Mesodermal cell (in vitro differentiated cells): ENCODE measurements at regions not wholly inside any gene's neighbourhood (a gene's known extent, or its start where the extent isn't known, plus 50 kb on each side); places are given as distances from the start of the nearest gene placed in this dataset.

Source experiments
- H3K27ac ChIP-seq: 2 replicates; pipeline ENCODE4 v1.7.0; 2013; ENCODE audit warnings: mild to moderate bottlenecking, low read depth, low read length, moderate library complexity; ENCODE audit not compliant: severe bottlenecking
- H3K36me3 ChIP-seq: 2 replicates; pipeline ENCODE4 v1.7.1; 2013; ENCODE audit warnings: mild to moderate bottlenecking, low read length, moderate library complexity; ENCODE audit not compliant: control insufficient read depth, insufficient read depth
- H3K4me1 ChIP-seq: one replicate; pipeline ENCODE4 v1.7.1; 2013; ENCODE audit warnings: mild to moderate bottlenecking, low read length; ENCODE audit not compliant: insufficient read depth, control insufficient read depth, poor library complexity, severe bottlenecking
- H3K4me3 ChIP-seq: 2 replicates; pipeline ENCODE4 v1.7.0; 2013; ENCODE audit warnings: low read length, control low read depth, mild to moderate bottlenecking; ENCODE audit not compliant: insufficient read depth, poor library complexity, severe bottlenecking; ENCODE audit errors: extremely low read depth
- H3K9me3 ChIP-seq: 2 replicates; pipeline ENCODE4 v1.7.1; 2013; ENCODE audit warnings: mild to moderate bottlenecking, low read length, moderate library complexity; ENCODE audit not compliant: control insufficient read depth
- whole genome bisulfite sequencing, 2 experiments: methylation state at CpG; one replicate each; pipeline ENCODE4 v1.1.5; 2013; ENCODE audit warnings: missing lambda C conversion rate in 2 of 2; ENCODE audit not compliant: insufficient coverage in 2 of 2; 5-methylcytosine and 5-hydroxymethylcytosine counted together

- H3K4me1 ChIP-seq: peaks cover 18% of the 10 kb centered on the region
- no peaks in the 10 kb centered on the region for H3K36me3 ChIP-seq
- no peak overlapping the region for H3K27ac ChIP-seq
- H3K9me3 ChIP-seq: no peaks in the 10 kb centered on the region
- 90 to 93% methylated on average over 8 of the region's 8 CpGs for WGBS, 2 experiments
- H3K4me3 ChIP-seq: no peak overlapping the region
Observed at GRCh38 chr6:18586133-18586532, 199.0 kb downstream of the RNF144B start.

GRCh38 chr6:18595774-18596530 lies 208.8 kb downstream of the RNF144B start:
- 31 to 78% methylated on average over 3 to 4 of the region's 11 CpGs for WGBS, 2 experiments
- no peak overlapping the region for H3K4me3 ChIP-seq
- H3K9me3 ChIP-seq: no peaks in the 10 kb centered on the region
- no peaks in the 10 kb centered on the region for H3K36me3 ChIP-seq
- no peaks in the 10 kb centered on the region for H3K4me1 ChIP-seq
- no peak overlapping the region for H3K27ac ChIP-seq

GRCh38 chr6:18596531-18596835 lies 209.3 kb downstream of the RNF144B start:
- H3K4me3 ChIP-seq: no peak overlapping the region
- H3K36me3 ChIP-seq: no peaks in the 10 kb centered on the region
- H3K27ac ChIP-seq: no peak overlapping the region
- H3K9me3 ChIP-seq: no peaks in the 10 kb centered on the region
- no peaks in the 10 kb centered on the region for H3K4me1 ChIP-seq

- no peaks in the 10 kb centered on the region for H3K4me1 ChIP-seq
- no peaks in the 10 kb centered on the region for H3K36me3 ChIP-seq
- no peak overlapping the region for H3K4me3 ChIP-seq
- no peaks in the 10 kb centered on the region for H3K9me3 ChIP-seq
- 83 to 90% methylated on average over 2 of the region's 4 CpGs for WGBS, 2 experiments
- H3K27ac ChIP-seq: no peak overlapping the region
Observed at GRCh38 chr6:18598551-18599264, 211.6 kb downstream of the RNF144B start.

GRCh38 chr6:18600255-18600654 lies 213.1 kb downstream of the RNF144B start:
- WGBS, 2 experiments: 57% methylated on average over 1 of the region's 2 CpGs; no CpG with 5 or more reads in 1 of the 2 experiments

GRCh38 chr6:18601516-18602020 lies 214.4 kb downstream of the RNF144B start:
- Histone ChIP-seq H3K4me1 (no peaks in the 10 kb centered on the region), H3K9me3 (no peaks in the 10 kb centered on the region), H3K36me3 (no peaks in the 10 kb centered on the region), H3K4me3 (no peak overlapping the region), H3K27ac (no peak overlapping the region)
- WGBS, 2 experiments: 93 to 96% methylated on average over 3 of the region's 5 CpGs

More at GRCh38 chr6:18600255-18600654, 213.1 kb downstream of the RNF144B start:
- H3K4me1 ChIP-seq: no peaks in the 10 kb centered on the region
- H3K9me3 ChIP-seq: no peaks in the 10 kb centered on the region
- peak overlapping the region; percentile 46 for H3K27ac ChIP-seq
- no peak overlapping the region for H3K4me3 ChIP-seq
- H3K36me3 ChIP-seq: no peaks in the 10 kb centered on the region

- Histone ChIP-seq H3K36me3 (no peaks in the 10 kb centered on the region), H3K4me1 (no peaks in the 10 kb centered on the region), H3K27ac (no peak overlapping the region), H3K4me3 (no peak overlapping the region), H3K9me3 (no peaks in the 10 kb centered on the region)
- WGBS, 2 experiments: no CpG with 5 or more reads among the region's 2 CpGs
Observed at GRCh38 chr6:18602931-18603330, 215.8 kb downstream of the RNF144B start.

- Histone ChIP-seq H3K4me3 (no peak overlapping the region), H3K27ac (no peak overlapping the region), H3K9me3 (no peaks in the 10 kb centered on the region), H3K4me1 (no peaks in the 10 kb centered on the region), H3K36me3 (no peaks in the 10 kb centered on the region)
- WGBS, 2 experiments: 80 to 83% methylated on average over 1 of the region's 5 CpGs
Observed at GRCh38 chr6:18603361-18603760, 216.2 kb downstream of the RNF144B start.

- no peak overlapping the region for H3K27ac ChIP-seq
- 80 to 100% methylated on average over 1 of the region's 3 CpGs for WGBS, 2 experiments
- no peak overlapping the region for H3K4me3 ChIP-seq
- H3K4me1 ChIP-seq: no peaks in the 10 kb centered on the region
- no peaks in the 10 kb centered on the region for H3K9me3 ChIP-seq
- no peaks in the 10 kb centered on the region for H3K36me3 ChIP-seq
Observed at GRCh38 chr6:18605841-18606240, 218.7 kb downstream of the RNF144B start.

GRCh38 chr6:18609715-18610114 lies 222.6 kb downstream of the RNF144B start:
- Histone ChIP-seq H3K9me3 (no peaks in the 10 kb centered on the region), H3K4me3 (no peak overlapping the region), H3K4me1 (no peaks in the 10 kb centered on the region), H3K27ac (no peak overlapping the region), H3K36me3 (no peaks in the 10 kb centered on the region)
- WGBS, 2 experiments: 100% methylated on average over 1 of the region's 1 CpG; no CpG with 5 or more reads in 1 of the 2 experiments
